ENCODE measurements at regions not wholly inside any gene's neighbourhood (a gene's known extent, or its start where the extent isn't known, plus 50 kb on each side); places are given as distances from the start of the nearest gene placed in this dataset.

- TF ChIP-seq POLR2AphosphoS5 (IDR thresholded peaks at IDR 0.05; ENCODE audit: low read depth, low read length) (no peak), REST (IDR thresholded peaks at IDR 0.05; ENCODE audit: insufficient read depth in 1 of 2, low read depth in 2 of 2, low read length in 2 of 2) (no peak)
Measured at GRCh38 chr7:54260941-54261371, 281.2 kb upstream of the VSTM2A start.

All from PFSK-1 (cell line).